WERI-Rb-1 (cell line): ENCODE measurements at regions not wholly inside any gene's neighbourhood (a gene's known extent, or its start where the extent isn't known, plus 50 kb on each side); places are given as distances from the start of the nearest gene placed in this dataset.
A peak's percentile ranks its signal among the peaks of the same experiment; 100 is the strongest.

ENCODE experiments used
- DNase-seq: peaks from one replicate; pipeline ENCODE4 v3.0.0-alpha.2; 2020
- H3K27ac ChIP-seq: fragments of 250-450 bp; sonication (Bioruptor Pico); 2 replicates; pipeline ENCODE4 v1.5.1; 2020; ENCODE audit warnings: mild to moderate bottlenecking, moderate library complexity
- H3K27me3 ChIP-seq: fragments of 250-450 bp; sonication (Bioruptor Pico); 2 replicates; pipeline ENCODE4 v1.5.1; 2021; ENCODE audit warnings: mild to moderate bottlenecking, low read depth, moderate library complexity; ENCODE audit not compliant: insufficient read depth, severe bottlenecking
- H3K36me3 ChIP-seq: fragments of 250-450 bp; sonication (Bioruptor Pico); 2 replicates; pipeline ENCODE4 v1.5.1; 2020; ENCODE audit warnings: mild to moderate bottlenecking, moderate library complexity
- H3K4me3 ChIP-seq: 2 replicates; pipeline ENCODE4 v1.5.1; 2011; ENCODE audit warnings: low read depth, mild to moderate bottlenecking, control low read depth, low read length
- H3K9me3 ChIP-seq: fragments of 250-450 bp; sonication (Bioruptor Pico); 2 replicates; pipeline ENCODE4 v1.5.1; 2021; ENCODE audit warnings: mild to moderate bottlenecking, moderate library complexity; ENCODE audit not compliant: severe bottlenecking
- TF ChIP-seq, protein P1 (sequence below): IDR thresholded peaks from 2 replicates; pipeline ENCODE4 v1.5.1; 2011; ENCODE audit warnings: low read depth, mild to moderate bottlenecking, control low read depth, inconsistent platforms, low read length

DNA sequence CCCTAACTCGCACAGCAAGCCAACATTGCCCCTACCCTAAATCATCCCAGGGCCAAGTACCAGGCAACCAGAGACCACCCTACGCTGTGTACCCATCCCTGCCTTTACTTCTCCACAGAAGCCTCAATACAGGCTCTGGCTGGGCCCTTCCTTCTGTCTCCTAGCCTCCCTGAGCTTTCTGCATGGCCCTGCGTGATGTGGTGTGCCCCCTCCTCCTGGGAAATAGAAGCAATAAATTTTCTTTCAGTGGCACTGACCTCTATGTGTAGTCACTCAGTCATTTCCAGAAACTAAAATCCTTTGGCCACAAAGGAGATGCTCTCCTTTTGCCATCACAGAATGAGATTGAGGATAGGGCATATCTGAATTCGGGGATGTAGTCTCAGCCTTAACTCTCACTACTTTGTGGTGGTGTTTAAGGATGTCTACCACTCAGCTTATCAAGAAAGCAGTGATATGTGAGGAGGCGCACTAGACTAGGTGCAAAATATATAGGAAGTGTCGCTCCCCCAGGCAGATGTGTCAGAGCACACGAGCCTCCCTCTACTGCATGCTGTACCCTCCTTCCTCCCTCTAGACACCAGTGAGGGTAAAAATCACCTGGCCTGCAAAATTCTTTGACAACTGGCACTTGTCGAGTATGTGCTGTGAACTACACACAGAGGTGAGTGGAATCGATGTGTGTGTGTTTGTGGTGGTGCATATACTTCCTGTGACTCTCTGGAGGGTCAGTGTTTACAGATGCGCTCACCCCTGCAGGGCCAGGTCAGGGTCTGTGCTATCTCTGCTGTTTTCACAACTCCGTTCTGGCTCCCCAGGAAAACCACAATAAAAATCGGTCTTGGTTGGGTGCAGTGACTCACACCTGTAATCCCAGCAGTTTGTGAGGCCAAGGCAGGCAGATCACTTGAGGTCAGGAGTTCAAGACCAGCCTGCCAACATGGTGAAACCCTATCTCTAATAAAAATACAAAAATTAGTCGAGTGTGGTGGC is 825.9 kb upstream of the IGFBP3 start:
- TF ChIP-seq, protein P1, sequence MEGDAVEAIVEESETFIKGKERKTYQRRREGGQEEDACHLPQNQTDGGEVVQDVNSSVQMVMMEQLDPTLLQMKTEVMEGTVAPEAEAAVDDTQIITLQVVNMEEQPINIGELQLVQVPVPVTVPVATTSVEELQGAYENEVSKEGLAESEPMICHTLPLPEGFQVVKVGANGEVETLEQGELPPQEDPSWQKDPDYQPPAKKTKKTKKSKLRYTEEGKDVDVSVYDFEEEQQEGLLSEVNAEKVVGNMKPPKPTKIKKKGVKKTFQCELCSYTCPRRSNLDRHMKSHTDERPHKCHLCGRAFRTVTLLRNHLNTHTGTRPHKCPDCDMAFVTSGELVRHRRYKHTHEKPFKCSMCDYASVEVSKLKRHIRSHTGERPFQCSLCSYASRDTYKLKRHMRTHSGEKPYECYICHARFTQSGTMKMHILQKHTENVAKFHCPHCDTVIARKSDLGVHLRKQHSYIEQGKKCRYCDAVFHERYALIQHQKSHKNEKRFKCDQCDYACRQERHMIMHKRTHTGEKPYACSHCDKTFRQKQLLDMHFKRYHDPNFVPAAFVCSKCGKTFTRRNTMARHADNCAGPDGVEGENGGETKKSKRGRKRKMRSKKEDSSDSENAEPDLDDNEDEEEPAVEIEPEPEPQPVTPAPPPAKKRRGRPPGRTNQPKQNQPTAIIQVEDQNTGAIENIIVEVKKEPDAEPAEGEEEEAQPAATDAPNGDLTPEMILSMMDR = no peak

DNA sequence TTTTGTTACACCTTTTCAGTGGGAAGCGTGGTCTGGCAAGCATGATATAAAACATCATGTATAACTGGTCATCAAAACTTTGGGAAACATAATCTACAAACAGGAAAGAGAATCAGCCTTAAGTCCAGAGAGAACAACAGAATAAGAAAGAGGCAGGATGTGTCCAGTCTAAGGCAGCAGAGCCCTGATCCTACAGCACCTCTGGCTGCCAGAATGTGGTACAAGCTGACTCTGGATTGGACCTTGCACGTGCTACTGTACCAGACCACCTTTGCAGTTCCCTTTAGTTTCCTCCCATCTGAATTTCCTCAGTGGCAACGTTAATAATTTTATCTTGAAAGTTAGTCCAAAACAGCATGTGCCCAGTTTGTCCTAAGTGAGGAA is 824.6 kb upstream of the IGFBP3 start:
- Histone ChIP-seq H3K27me3 (no peaks in the 10 kb centered on the region), H3K9me3 (no peaks in the 10 kb centered on the region), H3K4me3 (no peak overlapping the region), H3K36me3 (no peaks in the 10 kb centered on the region), H3K27ac (no peak overlapping the region)
- TF ChIP-seq, protein P1 = 0 out of 2 replicates have a peak, but pooled peaks have one; percentile 15
- no peak for DNase-seq

More for the DNA sequence above, 825.9 kb upstream of the IGFBP3 start:
- Histone ChIP-seq H3K4me3 (no peak overlapping the region), H3K27me3 (no peaks in the 10 kb centered on the region), H3K9me3 (no peaks in the 10 kb centered on the region), H3K27ac (no peak overlapping the region), H3K36me3 (no peaks in the 10 kb centered on the region)
- DNase-seq = no peak

DNA sequence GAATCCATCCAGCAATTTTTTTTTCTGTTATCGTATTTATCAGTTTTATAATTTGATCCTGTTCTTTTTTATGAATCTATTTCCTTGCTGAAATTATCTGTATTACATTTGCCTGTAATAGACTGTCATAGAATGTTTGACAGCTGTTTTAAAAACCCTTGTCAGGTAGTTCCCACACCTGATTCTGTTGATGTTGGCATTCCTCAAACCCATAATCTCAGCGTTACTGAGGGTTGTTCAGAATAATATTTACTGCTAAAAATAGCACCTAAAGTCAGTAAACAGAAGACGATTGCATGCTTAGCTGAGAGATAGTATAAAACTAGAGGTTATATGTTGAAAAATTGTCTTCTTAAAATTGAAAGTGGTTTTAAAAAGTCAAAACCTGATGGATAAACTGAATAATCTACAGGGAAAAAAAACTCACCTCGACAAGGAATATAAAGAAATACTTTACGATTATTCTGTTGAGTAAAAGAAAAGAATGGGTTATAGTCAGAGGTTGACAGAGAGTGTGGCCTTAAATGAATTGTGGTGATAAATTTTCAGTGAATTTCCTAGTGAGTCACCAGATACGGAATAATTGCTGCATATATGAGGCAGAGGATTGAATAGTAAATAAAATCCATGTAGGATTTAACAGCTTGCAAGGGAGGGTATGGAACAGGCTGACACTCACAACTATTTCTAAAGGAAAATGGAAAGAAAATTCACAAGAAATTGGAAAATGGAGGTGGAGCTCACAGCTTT is 824.1 kb upstream of the IGFBP3 start:
- TF ChIP-seq, protein P1 = no peak
- Histone ChIP-seq H3K36me3 (no peaks in the 10 kb centered on the region), H3K9me3 (no peaks in the 10 kb centered on the region), H3K27ac (no peak overlapping the region), H3K4me3 (no peak overlapping the region), H3K27me3 (no peaks in the 10 kb centered on the region)
- DNase-seq = no peak

DNA sequence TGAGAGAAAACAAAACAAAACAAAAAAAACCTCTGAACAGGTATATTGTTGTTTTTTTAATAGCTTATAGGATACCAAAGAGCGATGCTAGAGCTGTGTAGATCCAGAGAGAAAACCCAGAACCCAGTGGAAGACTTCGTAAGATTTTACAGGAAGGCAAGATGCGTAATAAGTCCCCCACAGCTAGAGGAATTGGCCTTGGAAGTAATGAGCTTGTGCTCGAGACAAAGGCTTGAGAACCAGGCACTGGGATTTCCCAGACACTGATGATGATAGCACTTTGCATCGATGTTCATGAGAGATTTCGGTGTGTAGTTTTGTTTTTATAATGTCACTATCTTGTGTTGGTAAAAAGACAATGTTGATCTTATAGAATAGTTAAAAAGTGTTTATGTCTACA is 821.5 kb upstream of the IGFBP3 start:
- H3K27me3 ChIP-seq = no peaks in the 10 kb centered on the region
- no peak overlapping the region for H3K4me3 ChIP-seq
- H3K27ac ChIP-seq = no peak overlapping the region
- no peaks in the 10 kb centered on the region for H3K9me3 ChIP-seq
- H3K36me3 ChIP-seq = no peaks in the 10 kb centered on the region
- no peak for DNase-seq
- TF ChIP-seq, protein P1 = no peak

DNA sequence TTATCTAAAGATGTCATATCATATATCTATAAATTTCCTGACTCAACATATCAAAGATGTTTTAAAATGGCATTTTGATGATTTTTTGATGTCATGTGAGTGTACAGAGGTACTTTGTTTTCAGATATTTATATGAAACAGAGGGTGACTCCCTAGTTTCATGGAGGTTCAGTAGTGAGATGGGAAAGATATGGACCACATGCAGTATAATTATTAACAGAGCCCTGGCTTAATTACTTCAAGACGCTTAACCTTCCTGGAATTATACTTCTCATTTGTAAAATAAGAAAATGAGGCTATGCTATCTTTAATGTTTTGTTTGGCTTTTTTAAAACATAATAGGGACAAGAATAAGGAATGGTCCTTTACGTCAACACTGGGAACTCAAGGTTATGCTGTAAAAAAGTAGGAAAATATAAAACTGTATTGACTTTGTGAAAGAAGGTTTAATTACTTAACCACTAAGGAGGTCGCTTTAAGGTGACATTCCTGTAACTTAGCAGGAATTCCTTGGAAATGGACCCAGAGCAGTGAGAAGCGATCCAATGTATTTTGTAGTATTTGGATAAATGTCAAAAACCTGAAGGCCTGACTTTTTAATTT is 821.0 kb upstream of the IGFBP3 start:
- Histone ChIP-seq H3K36me3 (no peaks in the 10 kb centered on the region), H3K27ac (no peak overlapping the region), H3K27me3 (no peaks in the 10 kb centered on the region), H3K9me3 (no peaks in the 10 kb centered on the region), H3K4me3 (no peak overlapping the region)
- TF ChIP-seq, protein P1 = no peak
- DNase-seq = no peak
